VCaP (cell line): ENCODE measurements at regions not wholly inside any gene's neighbourhood (a gene's known extent, or its start where the extent isn't known, plus 50 kb on each side); places are given as distances from the start of the nearest gene placed in this dataset.
"Not testable (repeated sequence)": the region's sequence is repeated elsewhere in the genome, so short reads cannot be mapped to it uniquely, and the experiment has no call there.

Source experiments
- H3K27ac ChIP-seq: fragments of 450-650 bp; 2 replicates; pipeline ENCODE4 v1.5.1; 2017
- CTCF ChIP-seq: fragments of 450-650 bp; conservative IDR thresholded peaks from 2 replicates; pipeline ENCODE4 v1.5.1; 2017; ENCODE audit warnings: mild to moderate bottlenecking, moderate library complexity

- TF ChIP-seq CTCF: no peak
- H3K27ac ChIP-seq: no peak overlapping the region
These were observed 182.5 kb downstream of the PMAIP1 start for GRCh38 chr18:60082282-60082681.

- TF ChIP-seq CTCF: no peak
- H3K27ac ChIP-seq: no peak overlapping the region
These were observed 175.7 kb downstream of the PMAIP1 start for GRCh38 chr18:60075477-60075876.

- H3K27ac ChIP-seq: no peak overlapping the region
- no peak for TF ChIP-seq CTCF
These were observed 170.8 kb downstream of the PMAIP1 start for GRCh38 chr18:60070631-60071030.

GRCh38 chr18:60069145-60069544 lies 169.3 kb downstream of the PMAIP1 start:
- peak; percentile 31; the same call in 1 of the 2 replicates for TF ChIP-seq CTCF
- no peak overlapping the region for H3K27ac ChIP-seq

- TF ChIP-seq CTCF: no peak
- H3K27ac ChIP-seq: no peak overlapping the region
These were observed 167.8 kb downstream of the PMAIP1 start for GRCh38 chr18:60067426-60068210.

GRCh38 chr18:60066219-60066975 lies 166.6 kb downstream of the PMAIP1 start:
- TF ChIP-seq CTCF: no peak
- no peak overlapping the region for H3K27ac ChIP-seq

GRCh38 chr18:60064271-60064670 lies 164.5 kb downstream of the PMAIP1 start:
- no peak for TF ChIP-seq CTCF
- no peak overlapping the region for H3K27ac ChIP-seq

GRCh38 chr18:60062831-60063230 lies 163.0 kb downstream of the PMAIP1 start:
- H3K27ac ChIP-seq: not testable (repeated sequence)
